CD4-positive, alpha-beta T cell (primary cell): ENCODE measurements at regions not wholly inside any gene's neighbourhood (a gene's known extent, or its start where the extent isn't known, plus 50 kb on each side); places are given as distances from the start of the nearest gene placed in this dataset.

Experiments
- ATAC-seq: fragments of 200-7000 bp; cut with Tn5 transposase; one replicate; pipeline ENCODE4 v1.10.0; 2022; ENCODE audit warnings: mild to moderate bottlenecking; ENCODE audit not compliant: poor library complexity
- CTCF ChIA-PET: fragments of 350-600 bp; sonication (Branson Sonifier 250); formaldehyde crosslinking; loops from one replicate; lab custom pipeline; 2021; ENCODE audit warnings: antibody characterized with exemption, inconsistent platforms; lab: Charles Lee
- POLR2A ChIA-PET: fragments of 350-600 bp; sonication (Branson Sonifier 250); formaldehyde crosslinking; loops from one replicate; lab custom pipeline; 2021; ENCODE audit warnings: antibody characterized with exemption, inconsistent platforms; lab: Charles Lee
- DNase-seq, 14 experiments: peaks; one replicate each; pipeline ENCODE4 v3.0.0-alpha.2; 2013 to 2020; ENCODE audit warnings: mixed read lengths in 2 of 14
- H3K27ac ChIP-seq, 2 donors: one replicate each; pipeline versions ENCODE4 v1.5.1 to v1.7.0; 2013; ENCODE audit warnings: low read length in 2 of 2, low read depth in 1 of 2, mild to moderate bottlenecking in 1 of 2
- H3K27me3 ChIP-seq, 2 experiments: 1 replicate in 1 of 2; 2 replicates in 1 of 2; pipeline versions ENCODE4 v1.6.1 to v1.7.0; 2013; ENCODE audit warnings: low read length in 2 of 2, control low read depth in 1 of 2, mild to moderate bottlenecking in 1 of 2, moderate library complexity in 1 of 2; ENCODE audit not compliant: insufficient read depth in 2 of 2, control insufficient read depth in 1 of 2
- H3K36me3 ChIP-seq: one replicate; pipeline ENCODE4 v1.6.1; 2013; ENCODE audit warnings: low read length, control low read depth; ENCODE audit not compliant: insufficient read depth
- H3K4me1 ChIP-seq: one replicate; pipeline ENCODE4 v1.6.1; 2013; ENCODE audit warnings: low read length, control low read depth; ENCODE audit not compliant: insufficient read depth
- H3K4me3 ChIP-seq: one replicate; pipeline ENCODE4 v1.5.1; 2013; ENCODE audit warnings: mild to moderate bottlenecking, low read length, moderate library complexity
- H3K9me3 ChIP-seq, 2 experiments: 1 replicate in 1 of 2; 2 replicates in 1 of 2; pipeline versions ENCODE4 v1.6.1 to v1.7.0; 2013; ENCODE audit warnings: low read length in 2 of 2, mild to moderate bottlenecking in 2 of 2, control low read depth in 1 of 2, moderate library complexity in 1 of 2; ENCODE audit not compliant: control insufficient read depth in 1 of 2, insufficient read depth in 1 of 2
- H3K27ac Mint-ChIP-seq: one replicate; pipeline ENCODE4 v1.8.0; 2020; ENCODE audit warnings: mixed read lengths
- H3K27me3 Mint-ChIP-seq: one replicate; pipeline ENCODE4 v1.8.0; 2021; ENCODE audit warnings: mixed read lengths
- H3K36me3 Mint-ChIP-seq: one replicate; pipeline ENCODE4 v1.8.0; 2021; ENCODE audit warnings: low read depth, mixed read lengths
- H3K4me1 Mint-ChIP-seq: one replicate; pipeline ENCODE4 v1.8.0; 2021; ENCODE audit warnings: low read depth, mixed read lengths
- H3K4me3 Mint-ChIP-seq: one replicate; pipeline ENCODE4 v1.8.0; 2020; ENCODE audit warnings: mild to moderate bottlenecking, mixed read lengths
- H3K9me3 Mint-ChIP-seq: one replicate; pipeline ENCODE4 v1.8.0; 2020; ENCODE audit warnings: mixed read lengths
- intact Hi-C, 2 experiments: fragments of 100-400 bp; cut with DNase I in 1 of 2; cut with micrococcal nuclease in 1 of 2; formaldehyde crosslinking; loops; one replicate each; pipeline versions ENCODE4 v1.15.1 to v1.9.0; 2023 to 2025; cut with DNase I, micrococcal nuclease
- TF ChIP-seq, protein P1 (sequence below): fragments of 200-600 bp; IDR thresholded peaks from one replicate; pipeline ENCODE4 v1.8.0; 2022; ENCODE audit warnings: antibody characterized with exemption, mild to moderate bottlenecking

DNA sequence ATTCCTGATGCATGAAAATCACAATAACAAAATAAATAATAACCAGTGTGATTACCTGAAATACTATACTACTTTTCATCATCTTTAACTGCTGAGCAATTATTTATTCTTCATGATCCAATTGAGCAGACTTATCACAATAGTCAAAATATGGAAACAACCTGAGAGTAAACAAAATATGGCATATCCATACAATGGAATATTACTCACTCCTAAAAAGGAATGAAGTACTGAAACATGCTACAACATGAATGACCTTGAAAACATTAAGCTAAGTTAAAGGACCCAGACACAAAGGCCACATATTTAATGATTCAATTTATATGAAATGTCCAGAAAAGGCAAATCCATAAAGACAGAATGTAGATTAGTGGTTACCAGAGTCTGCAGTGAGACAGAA, 146.8 kb downstream of the MID1IP1 start:
- Mint-ChIP-seq H3K36me3 (no peaks in the 10 kb centered on the region), H3K4me3 (no peak overlapping the region), H3K4me1 (no peaks in the 10 kb centered on the region), H3K27me3 (no peaks in the 10 kb centered on the region), H3K9me3 (no peaks in the 10 kb centered on the region), H3K27ac (no peak overlapping the region)
- Histone ChIP-seq H3K27me3 (no peaks in the 10 kb centered on the region), H3K36me3 (no peaks in the 10 kb centered on the region), H3K27ac (no peak overlapping the region), H3K9me3 (no peaks in the 10 kb centered on the region), H3K4me1 (no peaks in the 10 kb centered on the region), H3K4me3 (no peak overlapping the region)
- ATAC-seq (no peak), DNase-seq (no peak)
- TF ChIP-seq, protein P1, sequence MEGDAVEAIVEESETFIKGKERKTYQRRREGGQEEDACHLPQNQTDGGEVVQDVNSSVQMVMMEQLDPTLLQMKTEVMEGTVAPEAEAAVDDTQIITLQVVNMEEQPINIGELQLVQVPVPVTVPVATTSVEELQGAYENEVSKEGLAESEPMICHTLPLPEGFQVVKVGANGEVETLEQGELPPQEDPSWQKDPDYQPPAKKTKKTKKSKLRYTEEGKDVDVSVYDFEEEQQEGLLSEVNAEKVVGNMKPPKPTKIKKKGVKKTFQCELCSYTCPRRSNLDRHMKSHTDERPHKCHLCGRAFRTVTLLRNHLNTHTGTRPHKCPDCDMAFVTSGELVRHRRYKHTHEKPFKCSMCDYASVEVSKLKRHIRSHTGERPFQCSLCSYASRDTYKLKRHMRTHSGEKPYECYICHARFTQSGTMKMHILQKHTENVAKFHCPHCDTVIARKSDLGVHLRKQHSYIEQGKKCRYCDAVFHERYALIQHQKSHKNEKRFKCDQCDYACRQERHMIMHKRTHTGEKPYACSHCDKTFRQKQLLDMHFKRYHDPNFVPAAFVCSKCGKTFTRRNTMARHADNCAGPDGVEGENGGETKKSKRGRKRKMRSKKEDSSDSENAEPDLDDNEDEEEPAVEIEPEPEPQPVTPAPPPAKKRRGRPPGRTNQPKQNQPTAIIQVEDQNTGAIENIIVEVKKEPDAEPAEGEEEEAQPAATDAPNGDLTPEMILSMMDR: no peak
- intact Hi-C loops: no loop called here
- POLR2A ChIA-PET: no interaction called here
- CTCF ChIA-PET: no interaction called here

DNA sequence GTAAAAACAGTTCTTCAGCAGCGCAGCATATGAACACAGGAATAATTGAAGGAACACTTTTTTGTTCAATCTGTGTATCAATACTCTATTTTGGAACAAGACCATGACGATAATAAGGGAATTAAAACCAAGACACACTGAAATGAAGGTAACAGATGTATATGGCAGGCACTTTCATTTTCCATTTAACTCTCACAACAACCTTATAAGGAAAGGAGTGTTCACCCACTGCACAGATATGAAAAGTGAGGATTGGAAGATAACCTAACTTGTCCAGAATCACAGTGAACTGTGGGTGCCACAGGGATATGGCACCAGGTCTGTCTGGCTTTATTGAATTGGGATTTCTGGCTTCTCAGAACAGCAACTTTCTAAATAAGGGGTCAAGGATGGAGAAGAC, 153.3 kb downstream of the MID1IP1 start:
- TF ChIP-seq, protein P1: no peak
- H3K36me3 Mint-ChIP-seq: no peaks in the 10 kb centered on the region
- intact Hi-C loops: no loop called here
- H3K27ac Mint-ChIP-seq: no peak overlapping the region
- Histone ChIP-seq H3K4me3 (no peak overlapping the region), H3K9me3 (no peaks in the 10 kb centered on the region), H3K27me3 (no peaks in the 10 kb centered on the region), H3K36me3 (no peaks in the 10 kb centered on the region), H3K4me1 (no peaks in the 10 kb centered on the region), H3K27ac (no peak overlapping the region)
- DNase-seq (no peak), ATAC-seq (no peak)
- H3K27me3 Mint-ChIP-seq: no peaks in the 10 kb centered on the region
- H3K9me3 Mint-ChIP-seq: no peaks in the 10 kb centered on the region
- H3K4me3 Mint-ChIP-seq: no peak overlapping the region
- H3K4me1 Mint-ChIP-seq: no peaks in the 10 kb centered on the region
- CTCF ChIA-PET: no interaction called here
- POLR2A ChIA-PET: no interaction called here

DNA sequence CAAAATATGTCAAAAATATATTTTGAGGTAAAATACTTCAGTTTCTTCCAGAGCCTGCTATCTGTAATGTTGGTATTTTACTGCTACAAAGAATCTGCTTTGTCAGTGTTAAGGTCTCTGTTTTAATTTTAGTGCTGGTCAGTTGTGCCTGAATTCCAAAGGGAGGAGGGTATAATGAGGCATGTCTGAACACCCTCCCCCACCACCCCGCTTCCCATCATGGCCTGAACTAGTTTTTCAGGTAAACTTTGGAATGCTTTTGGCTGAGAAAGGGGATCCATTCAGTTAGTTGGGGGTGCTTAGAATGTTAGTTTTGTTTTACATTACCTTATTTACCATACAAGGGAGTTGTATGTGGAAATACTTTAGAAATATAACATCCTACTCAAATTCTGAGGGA, 158.5 kb downstream of the MID1IP1 start:
- H3K9me3 ChIP-seq: peaks cover 0 to 9% of the 10 kb centered on the region in 2 experiments
- Mint-ChIP-seq H3K9me3 (peaks cover 3% of the 10 kb centered on the region), H3K27ac (no peak overlapping the region), H3K36me3 (no peaks in the 10 kb centered on the region), H3K4me1 (no peaks in the 10 kb centered on the region), H3K27me3 (no peaks in the 10 kb centered on the region), H3K4me3 (no peak overlapping the region)
- ATAC-seq (no peak), DNase-seq (no peak)
- ChIA-PET CTCF (no interaction called here), POLR2A (no interaction called here)
- H3K4me3 ChIP-seq: no peak overlapping the region
- intact Hi-C loops: no loop called here
- H3K4me1 ChIP-seq: no peaks in the 10 kb centered on the region
- no peaks in the 10 kb centered on the region for H3K36me3 ChIP-seq
- TF ChIP-seq, protein P1: no peak
- H3K27me3 ChIP-seq: no peaks in the 10 kb centered on the region
- H3K27ac ChIP-seq: no peak overlapping the region
